ENCODE measurements at regions not wholly inside any gene's neighbourhood (a gene's known extent, or its start where the extent isn't known, plus 50 kb on each side); places are given as distances from the start of the nearest gene placed in this dataset.

- CTCF ChIA-PET = no interaction called here
- POLR2A ChIA-PET = no interaction called here
- Histone ChIP-seq H3K4me3 (ENCODE audit: low read depth, low read length) (no peak overlapping the region), H3K27ac (ENCODE audit: extremely low read depth, low read depth, low read length) (no peak overlapping the region), H3K4me1 (ENCODE audit: control insufficient read depth, insufficient read depth, low read length) (no peaks in the 10 kb centered on the region), H3K36me3 (ENCODE audit: control insufficient read depth in 2 of 2, insufficient read depth in 1 of 2, low read length in 2 of 2) (peaks cover 0 to 26% of the 10 kb centered on the region in 2 experiments; a peak in 1 of 3 replicates), H3K9me3 (ENCODE audit: control insufficient read depth, insufficient read depth, low read depth, low read length) (no peaks in the 10 kb centered on the region)
- TF ChIP-seq PRDM2 (tag by site-specific recombination; IDR thresholded peaks at IDR 0.05; ENCODE audit: borderline replicate concordance) = no peak
- TF ChIP-seq ZNF830 (tag by site-specific recombination; IDR thresholded peaks at IDR 0.05; ENCODE audit: low read depth) = no peak
- no peak for TF ChIP-seq ZNF521 (tag by site-specific recombination; IDR thresholded peaks at IDR 0.05)
- TF ChIP-seq ZNF350 (tag by site-specific recombination; IDR thresholded peaks at IDR 0.05) = no peak
- TF ChIP-seq ZNF280D (tag by site-specific recombination; IDR thresholded peaks at IDR 0.05) = no peak
- TF ChIP-seq ZNF76 (tag by site-specific recombination; IDR thresholded peaks at IDR 0.05; ENCODE audit: borderline replicate concordance, low read depth) = no peak
- TF ChIP-seq ATF2 (tag by site-specific recombination; IDR thresholded peaks at IDR 0.05; ENCODE audit: low read depth) = peak; percentile 38; the same call in 1 of the 2 replicates
These were observed 437.5 kb downstream of the KLF12 start for GRCh38 chr13:73696713-73697112.

- Histone ChIP-seq H3K4me3 (ENCODE audit: low read depth, low read length) (no peak overlapping the region), H3K4me1 (ENCODE audit: control insufficient read depth, insufficient read depth, low read length) (no peaks in the 10 kb centered on the region), H3K27ac (ENCODE audit: extremely low read depth, low read depth, low read length) (no peak overlapping the region), H3K36me3 (ENCODE audit: control insufficient read depth in 2 of 2, insufficient read depth in 1 of 2, low read length in 2 of 2) (peaks cover 0 to 26% of the 10 kb centered on the region in 2 experiments; a peak in 1 of 3 replicates), H3K9me3 (ENCODE audit: control insufficient read depth, insufficient read depth, low read depth, low read length) (no peaks in the 10 kb centered on the region)
- TF ChIP-seq ZNF664 (tag by site-specific recombination; IDR thresholded peaks at IDR 0.05) (no peak), PRDM6 (tag by site-specific recombination; IDR thresholded peaks at IDR 0.05) (no peak), ZNF426 (tag by site-specific recombination; IDR thresholded peaks at IDR 0.05) (no peak), ZNF132 (tag by site-specific recombination; IDR thresholded peaks at IDR 0.05; ENCODE audit: borderline replicate concordance) (no peak), ZNF654 (tag by site-specific recombination; IDR thresholded peaks at IDR 0.05; ENCODE audit: low read depth) (no peak)
- CTCF ChIA-PET = no interaction called here
- POLR2A ChIA-PET = no interaction called here
These were observed 437.9 kb downstream of the KLF12 start for GRCh38 chr13:73696271-73696670.

Measured in HEK293 (cell line).